Endothelial cell of umbilical vein (primary cell): ENCODE measurements at regions not wholly inside any gene's neighbourhood (a gene's known extent, or its start where the extent isn't known, plus 50 kb on each side); places are given as distances from the start of the nearest gene placed in this dataset.

Source experiments
- BruUV-seq: library from RNA; stranded (reverse); fragments of 400-500 nt; replicated peaks from 2 replicates; lab custom pipeline; 2021; lab: Mats Ljungman, UMichigan
- CTCF ChIA-PET: fragments of 300-600, 350-600 bp; sonication (Branson Sonifier 250); formaldehyde crosslinking; loops from one replicate; lab custom pipeline; 2021; ENCODE audit warnings: antibody characterized with exemption, inconsistent platforms; lab: Charles Lee
- POLR2A ChIA-PET: fragments of 300-600, 350-600 bp; sonication (Branson Sonifier 250); formaldehyde crosslinking; loops from one replicate; lab custom pipeline; 2021; ENCODE audit warnings: antibody characterized with exemption, inconsistent platforms; lab: Charles Lee
- DNase-seq: peaks from one replicate; pipeline ENCODE4 v3.0.0-alpha.2; 2011; ENCODE audit warnings: low read depth, low spot score
- FAIRE-seq: peaks from 2 replicates; lab custom pipeline; 2011; peaks lifted over from hg19 to GRCh38; lab: Jason Lieb, UNC
- H2AFZ ChIP-seq: 2 replicates; pipeline ENCODE4 v1.6.0; 2012; ENCODE audit warnings: low read depth, low read length, control low read depth, inconsistent platforms
- H3K27ac ChIP-seq: 2 replicates; pipeline ENCODE4 v1.5.1; 2011; ENCODE audit warnings: low read depth, mild to moderate bottlenecking, control low read depth, low read length, moderate library complexity; ENCODE audit not compliant: insufficient read depth
- H3K27me3 ChIP-seq, 2 experiments: 2 replicates each; pipeline versions ENCODE4 v1.6.0 to v1.6.1; 2011; ENCODE audit warnings: low read length in 2 of 2, mixed read lengths in 1 of 2; ENCODE audit not compliant: control insufficient read depth in 2 of 2, insufficient read depth in 2 of 2
- H3K36me3 ChIP-seq, 2 experiments: 2 replicates in 1 of 2; 3 replicates in 1 of 2; pipeline ENCODE4 v1.5.1; 2011; ENCODE audit warnings: low read length in 2 of 2, mild to moderate bottlenecking in 1 of 2, moderate library complexity in 1 of 2; ENCODE audit not compliant: control insufficient read depth in 2 of 2, insufficient read depth in 2 of 2; ENCODE audit errors: extremely low read depth in 1 of 2
- H3K4me1 ChIP-seq: 3 replicates; pipeline ENCODE4 v1.5.1; 2011; ENCODE audit warnings: mild to moderate bottlenecking, low read length; ENCODE audit not compliant: control insufficient read depth, insufficient read depth; ENCODE audit errors: extremely low read depth
- H3K4me2 ChIP-seq: 2 replicates; pipeline ENCODE4 v1.6.1; 2011; ENCODE audit warnings: low read length, control low read depth, mixed read lengths; ENCODE audit not compliant: insufficient read depth
- H3K4me3 ChIP-seq, 3 experiments: fragments of 200-600 bp in 1 of 3; sonication (generic), shearing (Covaris generic) in 1 of 3; replicated peaks in 1 of 3; 2 replicates each; pipeline ENCODE4 v1.5.1; 2011 to 2016; ENCODE audit warnings: control low read depth in 3 of 3, low read length in 3 of 3, mild to moderate bottlenecking in 2 of 3, inconsistent platforms in 1 of 3, low read depth in 1 of 3, moderate library complexity in 1 of 3; ENCODE audit not compliant: insufficient read depth in 1 of 3
- H3K79me2 ChIP-seq: 2 replicates; pipeline ENCODE4 v1.6.0; 2012; ENCODE audit warnings: low read length, inconsistent platforms; ENCODE audit not compliant: control insufficient read depth, insufficient read depth
- H3K9ac ChIP-seq: replicated peaks from 2 replicates; pipeline ENCODE3; 2011; ENCODE audit warnings: low read length, control low read depth; ENCODE audit not compliant: insufficient read depth; ENCODE audit errors: extremely low read depth
- H3K9me1 ChIP-seq: replicated peaks from 3 replicates; pipeline ENCODE4 v1.6.0; 2011; ENCODE audit warnings: mild to moderate bottlenecking, low read length; ENCODE audit not compliant: control insufficient read depth, insufficient read depth; ENCODE audit errors: extremely low read depth
- H3K9me3 ChIP-seq: replicated peaks from 2 replicates; pipeline ENCODE4 v1.5.1; 2012; ENCODE audit warnings: low read length, inconsistent platforms; ENCODE audit not compliant: control insufficient read depth, insufficient read depth
- H4K20me1 ChIP-seq: replicated peaks from 2 replicates; pipeline ENCODE3; 2011; ENCODE audit warnings: mild to moderate bottlenecking, low read length; ENCODE audit not compliant: control insufficient read depth, insufficient read depth; ENCODE audit errors: extremely low read depth
- CTCF ChIP-seq, 2 donors: IDR thresholded peaks; 1 replicate in 1 of 2; 2 replicates in 1 of 2; pipeline ENCODE4 v1.5.1; 2011; ENCODE audit warnings: low read length in 2 of 2, mild to moderate bottlenecking in 2 of 2, moderate library complexity in 2 of 2, control low read depth in 1 of 2, inconsistent platforms in 1 of 2, low read depth in 1 of 2; ENCODE audit not compliant: insufficient read depth in 1 of 2; ENCODE audit errors: extremely low read depth in 1 of 2
- EZH2 ChIP-seq: IDR thresholded peaks from 2 replicates; pipeline ENCODE4 v1.6.1; 2012; ENCODE audit warnings: borderline replicate concordance, low read depth, mild to moderate bottlenecking, moderate library complexity, low read length, inconsistent platforms; ENCODE audit not compliant: severe bottlenecking
- FOS ChIP-seq: IDR thresholded peaks from 2 replicates; pipeline ENCODE4 v1.6.1; 2011; ENCODE audit warnings: mild to moderate bottlenecking, low read length, moderate library complexity, borderline replicate concordance; ENCODE audit not compliant: insufficient read depth
- GATA2 ChIP-seq: IDR thresholded peaks from 2 replicates; pipeline ENCODE4 v1.7.0; 2011; ENCODE audit warnings: low read depth, mild to moderate bottlenecking, moderate library complexity, mixed read lengths, low read length; ENCODE audit not compliant: insufficient read length, insufficient read depth
- JUN ChIP-seq: IDR thresholded peaks from 2 replicates; pipeline ENCODE4 v1.6.1; 2011; ENCODE audit warnings: borderline replicate concordance, low read depth; ENCODE audit not compliant: insufficient read length, insufficient read depth
- POLR2A ChIP-seq: IDR thresholded peaks from 2 replicates; pipeline ENCODE4 v1.6.1; 2012; ENCODE audit warnings: low read depth, mild to moderate bottlenecking, control low read depth, low read length
- POLR2AphosphoS5 ChIP-seq: IDR thresholded peaks from 2 replicates; pipeline ENCODE4 v1.6.1; 2012; ENCODE audit warnings: low read depth, mild to moderate bottlenecking, control low read depth, low read length, moderate library complexity; ENCODE audit not compliant: insufficient read depth
- dilution Hi-C: fragments of 300-500 bp; cut with MboI; formaldehyde crosslinking; loops from one replicate; pipeline ENCODE4 v1.15.0; 2019; ENCODE audit warnings: low sequenced_read_pairs; ENCODE audit not compliant: extremely low pct_ligation_motif_present
- intact Hi-C: fragments of 100-400 bp; cut with micrococcal nuclease; formaldehyde crosslinking; loops from one replicate; pipeline ENCODE4 v1.10.0; 2022

GRCh38 chr4:114052227-114052626 lies 72.8 kb upstream of the ARSJ start:
- no TSS peak for BruUV-seq
- no peaks in the 10 kb centered on the region for H3K79me2 ChIP-seq

More at GRCh38 chr4:114052227-114052626, 72.8 kb upstream of the ARSJ start:
- Histone ChIP-seq H3K36me3 (no peaks in the 10 kb centered on the region), H3K4me1 (no peaks in the 10 kb centered on the region), H3K27ac (no peak overlapping the region), H2AFZ (no peak overlapping the region), H3K4me2 (no peak overlapping the region), H3K27me3 (no peaks in the 10 kb centered on the region), H3K9me1 (no peaks in the 10 kb centered on the region), H4K20me1 (no peaks in the 10 kb centered on the region), H3K9me3 (no peaks in the 10 kb centered on the region), H3K9ac (no peak overlapping the region), H3K4me3 (no peak overlapping the region)
- no peak for FAIRE-seq
- CTCF ChIA-PET, result no interaction called here
- intact Hi-C loops, result no loop called here
- POLR2A ChIA-PET, result no interaction called here
- dilution Hi-C loops, result no loop called here
- TF ChIP-seq POLR2AphosphoS5 (no peak), EZH2 (no peak), CTCF (IDR thresholded peaks at IDR 0.05; ENCODE audit: extremely low read depth in 1 of 2, insufficient read depth in 1 of 2, low read depth in 1 of 2, low read length in 2 of 2) (no peak), JUN (no peak), POLR2A (no peak), FOS (no peak), GATA2 (no peak)
- no peak for DNase-seq
